ENCODE measurements at regions not wholly inside any gene's neighbourhood (a gene's known extent, or its start where the extent isn't known, plus 50 kb on each side); places are given as distances from the start of the nearest gene placed in this dataset.

DNA sequence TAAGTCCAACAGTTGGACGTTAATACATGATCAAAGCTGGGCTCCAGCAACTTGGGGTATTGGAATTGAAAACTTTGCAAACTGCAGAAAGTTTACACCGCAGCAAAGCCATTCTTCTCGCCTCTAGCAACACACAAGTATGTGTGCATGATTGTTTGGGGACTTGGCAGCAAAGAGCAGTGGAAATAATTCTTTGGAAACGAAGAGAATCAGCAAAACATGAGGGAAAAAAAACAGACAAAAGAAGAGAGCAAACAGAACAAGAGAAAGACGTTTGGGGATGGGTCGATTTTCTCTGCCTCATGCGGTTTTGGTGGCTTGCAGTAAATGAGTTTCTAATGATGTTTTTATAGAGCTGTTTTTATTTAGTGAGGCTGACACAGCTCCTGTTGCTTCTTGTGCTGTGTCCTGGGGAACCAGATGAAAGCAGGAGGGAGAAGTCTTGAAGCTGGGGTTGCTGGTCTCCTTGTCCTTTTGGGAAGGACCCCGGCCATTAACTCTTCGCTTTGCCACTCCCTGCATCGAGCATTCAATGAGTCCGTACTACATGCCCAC, 502.9 kb downstream of the GRIN2A start (continued):
- TF ChIP-seq, protein P1, sequence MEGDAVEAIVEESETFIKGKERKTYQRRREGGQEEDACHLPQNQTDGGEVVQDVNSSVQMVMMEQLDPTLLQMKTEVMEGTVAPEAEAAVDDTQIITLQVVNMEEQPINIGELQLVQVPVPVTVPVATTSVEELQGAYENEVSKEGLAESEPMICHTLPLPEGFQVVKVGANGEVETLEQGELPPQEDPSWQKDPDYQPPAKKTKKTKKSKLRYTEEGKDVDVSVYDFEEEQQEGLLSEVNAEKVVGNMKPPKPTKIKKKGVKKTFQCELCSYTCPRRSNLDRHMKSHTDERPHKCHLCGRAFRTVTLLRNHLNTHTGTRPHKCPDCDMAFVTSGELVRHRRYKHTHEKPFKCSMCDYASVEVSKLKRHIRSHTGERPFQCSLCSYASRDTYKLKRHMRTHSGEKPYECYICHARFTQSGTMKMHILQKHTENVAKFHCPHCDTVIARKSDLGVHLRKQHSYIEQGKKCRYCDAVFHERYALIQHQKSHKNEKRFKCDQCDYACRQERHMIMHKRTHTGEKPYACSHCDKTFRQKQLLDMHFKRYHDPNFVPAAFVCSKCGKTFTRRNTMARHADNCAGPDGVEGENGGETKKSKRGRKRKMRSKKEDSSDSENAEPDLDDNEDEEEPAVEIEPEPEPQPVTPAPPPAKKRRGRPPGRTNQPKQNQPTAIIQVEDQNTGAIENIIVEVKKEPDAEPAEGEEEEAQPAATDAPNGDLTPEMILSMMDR (conservative IDR thresholded peaks at IDR 0.05; ENCODE audit: low read depth in 2 of 2), result no peak
- TF ChIP-seq, protein P2, sequence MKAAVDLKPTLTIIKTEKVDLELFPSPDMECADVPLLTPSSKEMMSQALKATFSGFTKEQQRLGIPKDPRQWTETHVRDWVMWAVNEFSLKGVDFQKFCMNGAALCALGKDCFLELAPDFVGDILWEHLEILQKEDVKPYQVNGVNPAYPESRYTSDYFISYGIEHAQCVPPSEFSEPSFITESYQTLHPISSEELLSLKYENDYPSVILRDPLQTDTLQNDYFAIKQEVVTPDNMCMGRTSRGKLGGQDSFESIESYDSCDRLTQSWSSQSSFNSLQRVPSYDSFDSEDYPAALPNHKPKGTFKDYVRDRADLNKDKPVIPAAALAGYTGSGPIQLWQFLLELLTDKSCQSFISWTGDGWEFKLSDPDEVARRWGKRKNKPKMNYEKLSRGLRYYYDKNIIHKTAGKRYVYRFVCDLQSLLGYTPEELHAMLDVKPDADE (IDR thresholded peaks at IDR 0.05), result no peak
- TF ChIP-seq, protein P3, sequence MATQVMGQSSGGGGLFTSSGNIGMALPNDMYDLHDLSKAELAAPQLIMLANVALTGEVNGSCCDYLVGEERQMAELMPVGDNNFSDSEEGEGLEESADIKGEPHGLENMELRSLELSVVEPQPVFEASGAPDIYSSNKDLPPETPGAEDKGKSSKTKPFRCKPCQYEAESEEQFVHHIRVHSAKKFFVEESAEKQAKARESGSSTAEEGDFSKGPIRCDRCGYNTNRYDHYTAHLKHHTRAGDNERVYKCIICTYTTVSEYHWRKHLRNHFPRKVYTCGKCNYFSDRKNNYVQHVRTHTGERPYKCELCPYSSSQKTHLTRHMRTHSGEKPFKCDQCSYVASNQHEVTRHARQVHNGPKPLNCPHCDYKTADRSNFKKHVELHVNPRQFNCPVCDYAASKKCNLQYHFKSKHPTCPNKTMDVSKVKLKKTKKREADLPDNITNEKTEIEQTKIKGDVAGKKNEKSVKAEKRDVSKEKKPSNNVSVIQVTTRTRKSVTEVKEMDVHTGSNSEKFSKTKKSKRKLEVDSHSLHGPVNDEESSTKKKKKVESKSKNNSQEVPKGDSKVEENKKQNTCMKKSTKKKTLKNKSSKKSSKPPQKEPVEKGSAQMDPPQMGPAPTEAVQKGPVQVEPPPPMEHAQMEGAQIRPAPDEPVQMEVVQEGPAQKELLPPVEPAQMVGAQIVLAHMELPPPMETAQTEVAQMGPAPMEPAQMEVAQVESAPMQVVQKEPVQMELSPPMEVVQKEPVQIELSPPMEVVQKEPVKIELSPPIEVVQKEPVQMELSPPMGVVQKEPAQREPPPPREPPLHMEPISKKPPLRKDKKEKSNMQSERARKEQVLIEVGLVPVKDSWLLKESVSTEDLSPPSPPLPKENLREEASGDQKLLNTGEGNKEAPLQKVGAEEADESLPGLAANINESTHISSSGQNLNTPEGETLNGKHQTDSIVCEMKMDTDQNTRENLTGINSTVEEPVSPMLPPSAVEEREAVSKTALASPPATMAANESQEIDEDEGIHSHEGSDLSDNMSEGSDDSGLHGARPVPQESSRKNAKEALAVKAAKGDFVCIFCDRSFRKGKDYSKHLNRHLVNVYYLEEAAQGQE (IDR thresholded peaks at IDR 0.05; ENCODE audit: unreplicated experiment), result no peak
- TF ChIP-seq ZNF114 (CRISPR knock-in tag; IDR thresholded peaks at IDR 0.05) (no peak), ZNF331 (CRISPR knock-in tag; IDR thresholded peaks at IDR 0.05; ENCODE audit: low read depth) (no peak)

DNA sequence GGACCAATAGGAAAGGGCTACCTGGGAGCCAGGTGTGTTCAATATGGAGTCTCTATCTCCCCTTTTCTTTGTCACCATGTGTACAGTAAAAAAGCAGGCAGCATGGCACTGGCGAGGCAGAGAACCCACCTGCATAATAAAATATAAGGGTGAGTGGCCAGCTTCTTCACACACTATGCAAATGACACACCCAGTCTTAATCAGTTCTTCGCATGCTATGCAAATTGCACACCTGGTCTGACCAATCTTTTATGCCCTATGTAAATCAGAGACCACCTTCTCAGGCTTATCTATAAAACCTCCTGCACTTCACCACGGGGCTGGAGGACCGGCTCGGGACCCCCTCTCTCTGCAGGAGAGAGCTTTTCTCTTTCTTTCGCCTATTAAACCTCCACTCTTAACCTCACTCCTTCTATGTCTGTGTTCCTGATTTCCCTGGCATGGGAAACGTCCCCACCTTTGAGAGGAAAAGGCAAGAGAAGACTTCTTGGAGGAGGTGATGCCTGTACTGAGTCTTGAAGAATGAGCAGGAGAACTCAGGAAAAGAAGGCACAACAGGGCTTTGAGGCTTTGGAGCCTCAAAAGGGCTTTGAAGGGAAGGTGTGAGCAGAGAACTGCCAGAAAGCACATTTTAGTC, 502.1 kb downstream of the GRIN2A start:
- peaks cover 5% of the 10 kb centered on the region; the same call in 1 of the 2 replicates for H3K79me2 ChIP-seq (replicated peaks; ENCODE audit: insufficient read depth)
- no peak overlapping the region for H2AFZ ChIP-seq
- H3K36me3 Mint-ChIP-seq (ENCODE audit: low read depth), result peaks cover 34% of the 10 kb centered on the region
- peaks cover 17% of the 10 kb centered on the region for H3F3A ChIP-seq (replicated peaks; ENCODE audit: low read depth)
- H3K27ac ChIP-seq (ENCODE audit: low read depth), result peak overlapping the region; percentile 100
- peaks cover 19% of the 10 kb centered on the region for H3K27me3 Mint-ChIP-seq (ENCODE audit: insufficient read depth, low read depth, poor library complexity)
- DNase-seq (ENCODE audit: low spot score) (peak; percentile 35), ATAC-seq (peak; percentile 22)
- no peaks in the 10 kb centered on the region for H3K27me3 ChIP-seq (ENCODE audit: insufficient read depth)
- H3K9me3 Mint-ChIP-seq, result peaks cover 35% of the 10 kb centered on the region
- H3K27ac Mint-ChIP-seq, result peak overlapping the region; percentile 91
- peak overlapping the region; percentile 68 for H3K4me3 Mint-ChIP-seq
- H4K20me1 ChIP-seq (replicated peaks; ENCODE audit: insufficient read depth), result no peaks in the 10 kb centered on the region
- H3K4me1 Mint-ChIP-seq, result peaks cover 66% of the 10 kb centered on the region
- peak overlapping the region; percentile 56 for H3K4me3 ChIP-seq
- peak overlapping the region; percentile 85 for H3K4me2 ChIP-seq
- H3K9me2 ChIP-seq (ENCODE audit: insufficient read depth), result no peaks in the 10 kb centered on the region
- H3K36me3 ChIP-seq (ENCODE audit: insufficient read depth), result peaks cover 5% of the 10 kb centered on the region
- peaks cover 54% of the 10 kb centered on the region for H3K4me1 ChIP-seq (ENCODE audit: insufficient read depth)
- TF ChIP-seq EZH2phosphoT487 (IDR thresholded peaks at IDR 0.05; ENCODE audit: unreplicated experiment), result no peak
- TF ChIP-seq, protein P3 (IDR thresholded peaks at IDR 0.05; ENCODE audit: unreplicated experiment), result no peak
